GM23338 (cell line): ENCODE measurements at regions not wholly inside any gene's neighbourhood (a gene's known extent, or its start where the extent isn't known, plus 50 kb on each side); places are given as distances from the start of the nearest gene placed in this dataset.

Experiments used
- ATAC-seq: fragments of 200-7000 bp; cut with Tn5 transposase; 3 replicates; pipeline ENCODE4 v1.9.1; 2020
- DNase-seq: peaks from one replicate; pipeline ENCODE4 v3.0.0-alpha.2; 2015; ENCODE audit warnings: low spot score
- H2AFZ ChIP-seq: fragments of 200-600 bp; sonication (generic); 2 replicates; pipeline ENCODE4 v1.8.0; 2016; ENCODE audit warnings: antibody characterized with exemption, mild to moderate bottlenecking, moderate library complexity
- H3F3A ChIP-seq: fragments of 200-600 bp; sonication (generic); replicated peaks from 2 replicates; pipeline ENCODE4 v1.8.0; 2017; ENCODE audit warnings: antibody characterized with exemption, mixed run types, low read depth
- H3K27ac ChIP-seq: fragments of 200-600 bp; sonication (generic); 2 replicates; pipeline ENCODE4 v1.6.1; 2016; ENCODE audit warnings: low read depth
- H3K27me3 ChIP-seq: fragments of 200-600 bp; sonication (generic); 2 replicates; pipeline ENCODE4 v1.8.0; 2016; ENCODE audit warnings: mild to moderate bottlenecking, mixed run types, moderate library complexity; ENCODE audit not compliant: insufficient read depth
- H3K36me3 ChIP-seq: fragments of 200-600 bp; sonication (generic); 2 replicates; pipeline ENCODE4 v1.8.0; 2016; ENCODE audit warnings: mild to moderate bottlenecking; ENCODE audit not compliant: insufficient read depth
- H3K4me1 ChIP-seq: fragments of 200-600 bp; sonication (generic); 2 replicates; pipeline ENCODE4 v1.8.0; 2016; ENCODE audit warnings: mild to moderate bottlenecking, moderate library complexity; ENCODE audit not compliant: insufficient read depth
- H3K4me2 ChIP-seq: fragments of 200-600 bp; sonication (generic); 2 replicates; pipeline ENCODE4 v1.7.1; 2017; ENCODE audit warnings: mixed run types
- H3K4me3 ChIP-seq: fragments of 200-600 bp; sonication (generic); 2 replicates; pipeline ENCODE4 v1.6.1; 2016; ENCODE audit warnings: mixed run types
- H3K79me2 ChIP-seq: fragments of 200-600 bp; sonication (generic); replicated peaks from 2 replicates; pipeline ENCODE4 v1.8.0; 2017; ENCODE audit warnings: mild to moderate bottlenecking; ENCODE audit not compliant: insufficient read depth
- H3K9me2 ChIP-seq: fragments of 200-600 bp; sonication (generic); 2 replicates; pipeline ENCODE4 v1.8.0; 2017; ENCODE audit not compliant: insufficient read depth
- H4K20me1 ChIP-seq: fragments of 200-600 bp; sonication (generic); replicated peaks from 2 replicates; pipeline ENCODE4 v1.8.0; 2017; ENCODE audit warnings: mild to moderate bottlenecking; ENCODE audit not compliant: insufficient read depth
- H3K27ac Mint-ChIP-seq: 2 replicates; pipeline ENCODE4 v1.8.0; 2020; ENCODE audit warnings: inconsistent platforms, mild to moderate bottlenecking, moderate library complexity, mixed read lengths
- H3K27me3 Mint-ChIP-seq: 3 replicates; pipeline ENCODE4 v1.8.0; 2022; ENCODE audit warnings: low read depth, mild to moderate bottlenecking, moderate library complexity, mixed read lengths, inconsistent platforms; ENCODE audit not compliant: insufficient read depth, poor library complexity
- H3K36me3 Mint-ChIP-seq: 3 replicates; pipeline ENCODE4 v1.8.0; 2021; ENCODE audit warnings: low read depth, mild to moderate bottlenecking, inconsistent platforms, moderate library complexity, mixed read lengths
- H3K4me1 Mint-ChIP-seq: 3 replicates; pipeline ENCODE4 v1.8.0; 2020; ENCODE audit warnings: mild to moderate bottlenecking, inconsistent platforms, mixed read lengths
- H3K4me3 Mint-ChIP-seq: 3 replicates; pipeline ENCODE4 v1.8.0; 2021; ENCODE audit warnings: moderate library complexity, mild to moderate bottlenecking, inconsistent platforms, mixed read lengths
- H3K9me3 Mint-ChIP-seq: 3 replicates; pipeline ENCODE4 v1.8.0; 2020; ENCODE audit warnings: moderate library complexity, mild to moderate bottlenecking, inconsistent platforms, mixed read lengths
- CREB1 ChIP-seq: fragments of 250-450 bp; sonication (Bioruptor Pico); IDR thresholded peaks from 2 replicates; pipeline ENCODE4 v1.5.0; 2020; ENCODE audit warnings: low read depth, mild to moderate bottlenecking, moderate library complexity
- CTCF ChIP-seq, 2 experiments: fragments of 200-600 bp in 1 of 2; sonication (generic) in 1 of 2; conservative IDR thresholded peaks; 2 replicates each; pipeline versions ENCODE4 v1.5.1 to v1.6.1; 2016 to 2017; ENCODE audit warnings: antibody characterized with exemption in 2 of 2, low read depth in 2 of 2, mild to moderate bottlenecking in 2 of 2, moderate library complexity in 1 of 2
- ETS1 ChIP-seq: IDR thresholded peaks from 2 replicates; pipeline ENCODE4 v1.6.1; 2016; ENCODE audit warnings: antibody characterized with exemption
- EZH2 ChIP-seq: fragments of 200-600 bp; sonication (generic); IDR thresholded peaks from one replicate; pipeline ENCODE4 v1.8.0; 2017; ENCODE audit warnings: antibody characterized with exemption, mild to moderate bottlenecking, low read depth; ENCODE audit not compliant: unreplicated experiment
- EZH2phosphoT487 ChIP-seq: fragments of 200-600 bp; sonication (generic); IDR thresholded peaks from one replicate; pipeline ENCODE4 v1.8.1; 2018; ENCODE audit warnings: antibody characterized with exemption; ENCODE audit not compliant: unreplicated experiment
- JUNB ChIP-seq: IDR thresholded peaks from one replicate; pipeline ENCODE4 v1.6.1; 2016; ENCODE audit warnings: antibody characterized with exemption; ENCODE audit not compliant: unreplicated experiment
- NANOG ChIP-seq: IDR thresholded peaks from 2 replicates; pipeline ENCODE4 v1.6.1; 2016; ENCODE audit warnings: antibody characterized with exemption, borderline replicate concordance
- POLR2AphosphoS5 ChIP-seq: IDR thresholded peaks from 2 replicates; pipeline ENCODE4 v1.6.1; 2016; ENCODE audit warnings: antibody characterized with exemption, low read depth
- REST ChIP-seq: IDR thresholded peaks from one replicate; pipeline ENCODE4 v1.6.1; 2018; ENCODE audit warnings: antibody characterized with exemption; ENCODE audit not compliant: unreplicated experiment
- STAT1 ChIP-seq: IDR thresholded peaks from one replicate; pipeline ENCODE4 v1.6.1; 2016; ENCODE audit warnings: antibody characterized with exemption; ENCODE audit not compliant: unreplicated experiment
- ZNF114 ChIP-seq: fragments of 250-450 bp; sonication (Bioruptor Pico); IDR thresholded peaks from 2 replicates; pipeline ENCODE4 v1.5.0; 2020; ENCODE audit warnings: mild to moderate bottlenecking, moderate library complexity
- ZNF331 ChIP-seq: fragments of 250-450 bp; sonication (Bioruptor Pico); IDR thresholded peaks from 2 replicates; pipeline ENCODE4 v1.5.0; 2020; ENCODE audit warnings: low read depth, mild to moderate bottlenecking, moderate library complexity
- ZNF462 ChIP-seq: fragments of 250-450 bp; sonication (Bioruptor Pico); IDR thresholded peaks from 2 replicates; pipeline ENCODE4 v1.5.0; 2020; ENCODE audit warnings: mild to moderate bottlenecking, moderate library complexity

GRCh38 chr6:100188754-100189153 lies 194.7 kb upstream of the MCHR2 start:
- Histone ChIP-seq H3K4me2 (no peak overlapping the region), H3K27me3 (no peaks in the 10 kb centered on the region), H4K20me1 (no peaks in the 10 kb centered on the region), H3K9me2 (peaks cover 5% of the 10 kb centered on the region; the same call in 1 of the 2 replicates), H3K27ac (no peak overlapping the region), H3K36me3 (no peaks in the 10 kb centered on the region), H3F3A (no peaks in the 10 kb centered on the region), H3K4me3 (no peak overlapping the region), H3K4me1 (no peaks in the 10 kb centered on the region), H3K79me2 (no peaks in the 10 kb centered on the region), H2AFZ (no peak overlapping the region)
- TF ChIP-seq NANOG (no peak), POLR2AphosphoS5 (no peak), EZH2 (no peak), ZNF331 (no peak), CREB1 (no peak), STAT1 (no peak), CTCF (conservative IDR thresholded peaks at IDR 0.05; ENCODE audit: low read depth in 2 of 2) (no peak), REST (no peak), ZNF114 (CRISPR knock-in tag) (no peak), ETS1 (no peak), ZNF462 (CRISPR knock-in tag) (no peak), JUNB (no peak), EZH2phosphoT487 (no peak)
- ATAC-seq (no peak), DNase-seq (no peak)
- Mint-ChIP-seq H3K27ac (no peak overlapping the region), H3K9me3 (no peaks in the 10 kb centered on the region), H3K27me3 (peaks cover 5% of the 10 kb centered on the region), H3K4me1 (peaks cover 4% of the 10 kb centered on the region), H3K36me3 (no peaks in the 10 kb centered on the region), H3K4me3 (no peak overlapping the region)
